ENCODE measurements at regions not wholly inside any gene's neighbourhood (a gene's known extent, or its start where the extent isn't known, plus 50 kb on each side); places are given as distances from the start of the nearest gene placed in this dataset.

DNA sequence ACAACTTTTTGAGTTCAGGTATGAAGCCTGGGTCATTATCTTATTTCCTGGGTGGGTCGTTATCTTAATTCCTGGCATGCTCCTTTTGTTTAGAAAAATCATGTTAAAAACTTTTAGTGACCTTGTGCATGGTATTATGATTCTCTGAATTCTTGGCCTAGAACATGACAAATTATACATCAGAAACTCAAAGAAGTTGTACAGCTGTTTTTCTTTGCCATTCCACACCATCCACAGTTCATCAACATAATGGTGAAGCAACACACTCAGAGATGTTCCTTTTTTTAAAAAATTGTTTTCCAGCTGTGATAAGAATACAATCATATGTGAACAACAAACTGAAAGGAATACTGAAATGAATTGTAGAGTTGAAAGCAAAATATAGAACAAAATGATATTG lies 149.2 kb upstream of the SEMA3D start (continued):
- TF ChIP-seq, protein P1, sequence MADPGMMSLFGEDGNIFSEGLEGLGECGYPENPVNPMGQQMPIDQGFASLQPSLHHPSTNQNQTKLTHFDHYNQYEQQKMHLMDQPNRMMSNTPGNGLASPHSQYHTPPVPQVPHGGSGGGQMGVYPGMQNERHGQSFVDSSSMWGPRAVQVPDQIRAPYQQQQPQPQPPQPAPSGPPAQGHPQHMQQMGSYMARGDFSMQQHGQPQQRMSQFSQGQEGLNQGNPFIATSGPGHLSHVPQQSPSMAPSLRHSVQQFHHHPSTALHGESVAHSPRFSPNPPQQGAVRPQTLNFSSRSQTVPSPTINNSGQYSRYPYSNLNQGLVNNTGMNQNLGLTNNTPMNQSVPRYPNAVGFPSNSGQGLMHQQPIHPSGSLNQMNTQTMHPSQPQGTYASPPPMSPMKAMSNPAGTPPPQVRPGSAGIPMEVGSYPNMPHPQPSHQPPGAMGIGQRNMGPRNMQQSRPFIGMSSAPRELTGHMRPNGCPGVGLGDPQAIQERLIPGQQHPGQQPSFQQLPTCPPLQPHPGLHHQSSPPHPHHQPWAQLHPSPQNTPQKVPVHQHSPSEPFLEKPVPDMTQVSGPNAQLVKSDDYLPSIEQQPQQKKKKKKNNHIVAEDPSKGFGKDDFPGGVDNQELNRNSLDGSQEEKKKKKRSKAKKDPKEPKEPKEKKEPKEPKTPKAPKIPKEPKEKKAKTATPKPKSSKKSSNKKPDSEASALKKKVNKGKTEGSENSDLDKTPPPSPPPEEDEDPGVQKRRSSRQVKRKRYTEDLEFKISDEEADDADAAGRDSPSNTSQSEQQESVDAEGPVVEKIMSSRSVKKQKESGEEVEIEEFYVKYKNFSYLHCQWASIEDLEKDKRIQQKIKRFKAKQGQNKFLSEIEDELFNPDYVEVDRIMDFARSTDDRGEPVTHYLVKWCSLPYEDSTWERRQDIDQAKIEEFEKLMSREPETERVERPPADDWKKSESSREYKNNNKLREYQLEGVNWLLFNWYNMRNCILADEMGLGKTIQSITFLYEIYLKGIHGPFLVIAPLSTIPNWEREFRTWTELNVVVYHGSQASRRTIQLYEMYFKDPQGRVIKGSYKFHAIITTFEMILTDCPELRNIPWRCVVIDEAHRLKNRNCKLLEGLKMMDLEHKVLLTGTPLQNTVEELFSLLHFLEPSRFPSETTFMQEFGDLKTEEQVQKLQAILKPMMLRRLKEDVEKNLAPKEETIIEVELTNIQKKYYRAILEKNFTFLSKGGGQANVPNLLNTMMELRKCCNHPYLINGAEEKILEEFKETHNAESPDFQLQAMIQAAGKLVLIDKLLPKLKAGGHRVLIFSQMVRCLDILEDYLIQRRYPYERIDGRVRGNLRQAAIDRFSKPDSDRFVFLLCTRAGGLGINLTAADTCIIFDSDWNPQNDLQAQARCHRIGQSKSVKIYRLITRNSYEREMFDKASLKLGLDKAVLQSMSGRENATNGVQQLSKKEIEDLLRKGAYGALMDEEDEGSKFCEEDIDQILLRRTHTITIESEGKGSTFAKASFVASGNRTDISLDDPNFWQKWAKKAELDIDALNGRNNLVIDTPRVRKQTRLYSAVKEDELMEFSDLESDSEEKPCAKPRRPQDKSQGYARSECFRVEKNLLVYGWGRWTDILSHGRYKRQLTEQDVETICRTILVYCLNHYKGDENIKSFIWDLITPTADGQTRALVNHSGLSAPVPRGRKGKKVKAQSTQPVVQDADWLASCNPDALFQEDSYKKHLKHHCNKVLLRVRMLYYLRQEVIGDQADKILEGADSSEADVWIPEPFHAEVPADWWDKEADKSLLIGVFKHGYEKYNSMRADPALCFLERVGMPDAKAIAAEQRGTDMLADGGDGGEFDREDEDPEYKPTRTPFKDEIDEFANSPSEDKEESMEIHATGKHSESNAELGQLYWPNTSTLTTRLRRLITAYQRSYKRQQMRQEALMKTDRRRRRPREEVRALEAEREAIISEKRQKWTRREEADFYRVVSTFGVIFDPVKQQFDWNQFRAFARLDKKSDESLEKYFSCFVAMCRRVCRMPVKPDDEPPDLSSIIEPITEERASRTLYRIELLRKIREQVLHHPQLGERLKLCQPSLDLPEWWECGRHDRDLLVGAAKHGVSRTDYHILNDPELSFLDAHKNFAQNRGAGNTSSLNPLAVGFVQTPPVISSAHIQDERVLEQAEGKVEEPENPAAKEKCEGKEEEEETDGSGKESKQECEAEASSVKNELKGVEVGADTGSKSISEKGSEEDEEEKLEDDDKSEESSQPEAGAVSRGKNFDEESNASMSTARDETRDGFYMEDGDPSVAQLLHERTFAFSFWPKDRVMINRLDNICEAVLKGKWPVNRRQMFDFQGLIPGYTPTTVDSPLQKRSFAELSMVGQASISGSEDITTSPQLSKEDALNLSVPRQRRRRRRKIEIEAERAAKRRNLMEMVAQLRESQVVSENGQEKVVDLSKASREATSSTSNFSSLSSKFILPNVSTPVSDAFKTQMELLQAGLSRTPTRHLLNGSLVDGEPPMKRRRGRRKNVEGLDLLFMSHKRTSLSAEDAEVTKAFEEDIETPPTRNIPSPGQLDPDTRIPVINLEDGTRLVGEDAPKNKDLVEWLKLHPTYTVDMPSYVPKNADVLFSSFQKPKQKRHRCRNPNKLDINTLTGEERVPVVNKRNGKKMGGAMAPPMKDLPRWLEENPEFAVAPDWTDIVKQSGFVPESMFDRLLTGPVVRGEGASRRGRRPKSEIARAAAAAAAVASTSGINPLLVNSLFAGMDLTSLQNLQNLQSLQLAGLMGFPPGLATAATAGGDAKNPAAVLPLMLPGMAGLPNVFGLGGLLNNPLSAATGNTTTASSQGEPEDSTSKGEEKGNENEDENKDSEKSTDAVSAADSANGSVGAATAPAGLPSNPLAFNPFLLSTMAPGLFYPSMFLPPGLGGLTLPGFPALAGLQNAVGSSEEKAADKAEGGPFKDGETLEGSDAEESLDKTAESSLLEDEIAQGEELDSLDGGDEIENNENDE (IDR thresholded peaks at IDR 0.05; ENCODE audit: insufficient replicate concordance, low read length): no peak
- TF ChIP-seq POLR2A (IDR thresholded peaks at IDR 0.05; ENCODE audit: control extremely low read depth in 1 of 2, low read depth in 2 of 2, low read length in 2 of 2): no peak

All from H1 (cell line).